NT2/D1 (cell line): ENCODE measurements at regions not wholly inside any gene's neighbourhood (a gene's known extent, or its start where the extent isn't known, plus 50 kb on each side); places are given as distances from the start of the nearest gene placed in this dataset.

Experiments
- SUZ12 ChIP-seq: IDR thresholded peaks from 2 replicates; pipeline ENCODE4 v1.6.1; 2011; ENCODE audit not compliant: insufficient read length, insufficient read depth; ENCODE audit errors: extremely low read depth
- YY1 ChIP-seq: IDR thresholded peaks from 2 replicates; pipeline ENCODE4 v1.6.1; 2011; ENCODE audit not compliant: insufficient read length, insufficient read depth
- ZNF274 ChIP-seq: IDR thresholded peaks from 2 replicates; pipeline ENCODE4 v1.6.1; 2011; ENCODE audit warnings: mild to moderate bottlenecking, low read depth, low read length

DNA sequence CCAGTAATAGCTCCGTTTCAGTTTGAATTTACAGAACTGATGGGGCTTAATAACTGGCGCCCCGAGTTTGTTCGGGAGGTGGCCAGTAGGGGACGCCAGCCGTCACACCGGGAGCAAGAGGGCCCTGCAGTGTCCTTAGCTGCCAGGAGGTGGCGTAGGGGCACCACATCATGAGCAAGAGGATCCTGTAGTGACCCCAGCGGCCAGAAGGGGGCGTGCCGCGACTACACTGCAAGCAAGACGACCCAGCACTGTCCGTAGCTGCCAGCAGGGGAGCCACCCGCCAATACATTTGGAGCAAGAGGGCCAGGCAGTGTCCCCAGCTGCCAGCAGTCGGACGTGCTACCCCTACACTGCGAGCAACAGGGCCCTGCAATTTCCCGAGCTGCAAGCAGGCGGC lies 663.7 kb upstream of the B3GAT1 start:
- TF ChIP-seq ZNF274 (no peak), SUZ12 (no peak), YY1 (no peak)
